ENCODE measurements at regions not wholly inside any gene's neighbourhood (a gene's known extent, or its start where the extent isn't known, plus 50 kb on each side); places are given as distances from the start of the nearest gene placed in this dataset.

- TF ChIP-seq, protein P1, sequence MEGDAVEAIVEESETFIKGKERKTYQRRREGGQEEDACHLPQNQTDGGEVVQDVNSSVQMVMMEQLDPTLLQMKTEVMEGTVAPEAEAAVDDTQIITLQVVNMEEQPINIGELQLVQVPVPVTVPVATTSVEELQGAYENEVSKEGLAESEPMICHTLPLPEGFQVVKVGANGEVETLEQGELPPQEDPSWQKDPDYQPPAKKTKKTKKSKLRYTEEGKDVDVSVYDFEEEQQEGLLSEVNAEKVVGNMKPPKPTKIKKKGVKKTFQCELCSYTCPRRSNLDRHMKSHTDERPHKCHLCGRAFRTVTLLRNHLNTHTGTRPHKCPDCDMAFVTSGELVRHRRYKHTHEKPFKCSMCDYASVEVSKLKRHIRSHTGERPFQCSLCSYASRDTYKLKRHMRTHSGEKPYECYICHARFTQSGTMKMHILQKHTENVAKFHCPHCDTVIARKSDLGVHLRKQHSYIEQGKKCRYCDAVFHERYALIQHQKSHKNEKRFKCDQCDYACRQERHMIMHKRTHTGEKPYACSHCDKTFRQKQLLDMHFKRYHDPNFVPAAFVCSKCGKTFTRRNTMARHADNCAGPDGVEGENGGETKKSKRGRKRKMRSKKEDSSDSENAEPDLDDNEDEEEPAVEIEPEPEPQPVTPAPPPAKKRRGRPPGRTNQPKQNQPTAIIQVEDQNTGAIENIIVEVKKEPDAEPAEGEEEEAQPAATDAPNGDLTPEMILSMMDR (IDR thresholded peaks at IDR 0.05; ENCODE audit: borderline replicate concordance, extremely low read depth, low read length, poor library complexity, severe bottlenecking), result no peak
- TF ChIP-seq EZH2 (IDR thresholded peaks at IDR 0.05; ENCODE audit: borderline replicate concordance, low read depth, low read length, severe bottlenecking), result no peak
These were observed 853.7 kb downstream of the MCTP2 start for GRCh38 chr15:95085056-95085455.
